RWPE1 (cell line): ENCODE measurements at regions not wholly inside any gene's neighbourhood (a gene's known extent, or its start where the extent isn't known, plus 50 kb on each side); places are given as distances from the start of the nearest gene placed in this dataset.

Experiments used
- CTCF ChIA-PET: fragments of 350-600 bp; sonication (Branson Sonifier 250); formaldehyde crosslinking; extraction: SDS; loops from one replicate; lab custom pipeline; 2021; lab: Yijun Ruan, JAX
- POLR2A ChIA-PET: fragments of 400-600 bp; formaldehyde crosslinking; extraction: SDS; loops from one replicate; lab custom pipeline; 2020; ENCODE audit warnings: antibody characterized with exemption; ENCODE audit not compliant: low non-redundant PET; lab: Yijun Ruan, JAX
- DNase-seq: peaks from one replicate; pipeline ENCODE4 v3.0.0; 2012; ENCODE audit warnings: low spot score
- H3K27ac ChIP-seq: fragments of 450-650 bp; 2 replicates; pipeline ENCODE4 v1.5.1; 2017
- TF ChIP-seq, protein P1 (sequence below): fragments of 450-650 bp; conservative IDR thresholded peaks from 2 replicates; pipeline ENCODE4 v1.5.1; 2017; ENCODE audit warnings: low read depth, mild to moderate bottlenecking

DNA sequence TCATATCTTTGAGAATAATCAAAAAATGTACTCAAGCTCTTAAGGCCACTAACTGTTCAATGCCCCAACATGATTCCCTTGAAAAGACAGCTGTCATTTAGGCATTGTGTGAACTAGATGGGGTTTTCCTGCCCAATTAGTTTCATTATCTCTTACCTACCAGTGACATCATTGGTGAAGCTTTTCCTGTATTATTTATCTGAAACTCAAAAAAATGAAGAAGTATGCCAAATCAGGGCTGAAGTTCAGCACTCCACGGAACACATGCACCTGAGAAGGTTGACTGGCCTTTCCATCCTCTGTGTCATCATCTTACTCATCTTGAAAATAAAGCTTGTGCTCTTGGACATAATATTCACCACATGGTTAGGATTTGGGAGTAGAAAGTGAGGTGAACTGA is 126.4 kb downstream of the TXNL1 start:
- H3K27ac ChIP-seq = no peak overlapping the region
- ChIA-PET POLR2A (no interaction called here), CTCF (no interaction called here)
- TF ChIP-seq, protein P1, sequence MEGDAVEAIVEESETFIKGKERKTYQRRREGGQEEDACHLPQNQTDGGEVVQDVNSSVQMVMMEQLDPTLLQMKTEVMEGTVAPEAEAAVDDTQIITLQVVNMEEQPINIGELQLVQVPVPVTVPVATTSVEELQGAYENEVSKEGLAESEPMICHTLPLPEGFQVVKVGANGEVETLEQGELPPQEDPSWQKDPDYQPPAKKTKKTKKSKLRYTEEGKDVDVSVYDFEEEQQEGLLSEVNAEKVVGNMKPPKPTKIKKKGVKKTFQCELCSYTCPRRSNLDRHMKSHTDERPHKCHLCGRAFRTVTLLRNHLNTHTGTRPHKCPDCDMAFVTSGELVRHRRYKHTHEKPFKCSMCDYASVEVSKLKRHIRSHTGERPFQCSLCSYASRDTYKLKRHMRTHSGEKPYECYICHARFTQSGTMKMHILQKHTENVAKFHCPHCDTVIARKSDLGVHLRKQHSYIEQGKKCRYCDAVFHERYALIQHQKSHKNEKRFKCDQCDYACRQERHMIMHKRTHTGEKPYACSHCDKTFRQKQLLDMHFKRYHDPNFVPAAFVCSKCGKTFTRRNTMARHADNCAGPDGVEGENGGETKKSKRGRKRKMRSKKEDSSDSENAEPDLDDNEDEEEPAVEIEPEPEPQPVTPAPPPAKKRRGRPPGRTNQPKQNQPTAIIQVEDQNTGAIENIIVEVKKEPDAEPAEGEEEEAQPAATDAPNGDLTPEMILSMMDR = no peak
- no peak for DNase-seq

DNA sequence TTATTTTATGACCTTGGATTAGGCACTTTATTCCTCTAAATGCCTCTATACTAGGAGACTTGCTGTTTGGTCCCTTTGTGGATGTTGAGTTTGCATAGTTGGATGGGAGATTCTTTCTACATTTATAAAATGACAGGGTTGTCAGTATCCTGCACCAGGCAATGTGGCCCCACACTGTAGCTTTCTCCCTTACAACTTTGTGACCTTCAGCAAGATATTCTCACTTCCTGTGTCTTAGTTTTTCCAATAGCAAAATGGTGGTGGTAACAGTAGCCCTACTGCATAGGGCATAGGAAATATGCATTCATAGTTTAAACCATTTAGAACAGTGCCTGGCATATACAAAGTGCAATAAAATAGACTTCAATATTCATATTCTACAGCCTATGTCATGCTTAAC is 128.3 kb downstream of the TXNL1 start:
- TF ChIP-seq, protein P1 = no peak
- DNase-seq = no peak
- CTCF ChIA-PET = no interaction called here
- POLR2A ChIA-PET = no interaction called here
- no peak overlapping the region for H3K27ac ChIP-seq

DNA sequence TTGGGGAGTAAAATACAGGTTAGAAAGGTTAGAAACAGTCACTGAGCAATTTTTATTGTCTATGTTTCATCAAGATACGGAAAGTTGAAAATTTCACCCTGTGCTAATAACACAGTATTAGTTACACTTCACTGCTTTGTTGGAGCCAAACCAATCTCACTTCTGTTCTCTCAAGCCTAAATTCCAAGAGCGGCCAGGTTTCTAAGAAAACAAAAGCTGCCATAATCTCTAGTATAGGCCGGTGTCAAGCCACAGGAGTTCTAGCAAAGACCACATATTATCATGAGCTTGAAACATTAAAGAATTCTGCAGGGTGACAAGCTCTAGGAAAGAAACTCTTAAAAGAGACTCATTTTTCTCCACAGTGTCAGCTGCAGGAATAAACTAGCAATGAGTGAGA is 128.7 kb downstream of the TXNL1 start:
- no peak overlapping the region for H3K27ac ChIP-seq
- CTCF ChIA-PET = no interaction called here
- TF ChIP-seq, protein P1 = no peak
- POLR2A ChIA-PET = no interaction called here
- DNase-seq = no peak

DNA sequence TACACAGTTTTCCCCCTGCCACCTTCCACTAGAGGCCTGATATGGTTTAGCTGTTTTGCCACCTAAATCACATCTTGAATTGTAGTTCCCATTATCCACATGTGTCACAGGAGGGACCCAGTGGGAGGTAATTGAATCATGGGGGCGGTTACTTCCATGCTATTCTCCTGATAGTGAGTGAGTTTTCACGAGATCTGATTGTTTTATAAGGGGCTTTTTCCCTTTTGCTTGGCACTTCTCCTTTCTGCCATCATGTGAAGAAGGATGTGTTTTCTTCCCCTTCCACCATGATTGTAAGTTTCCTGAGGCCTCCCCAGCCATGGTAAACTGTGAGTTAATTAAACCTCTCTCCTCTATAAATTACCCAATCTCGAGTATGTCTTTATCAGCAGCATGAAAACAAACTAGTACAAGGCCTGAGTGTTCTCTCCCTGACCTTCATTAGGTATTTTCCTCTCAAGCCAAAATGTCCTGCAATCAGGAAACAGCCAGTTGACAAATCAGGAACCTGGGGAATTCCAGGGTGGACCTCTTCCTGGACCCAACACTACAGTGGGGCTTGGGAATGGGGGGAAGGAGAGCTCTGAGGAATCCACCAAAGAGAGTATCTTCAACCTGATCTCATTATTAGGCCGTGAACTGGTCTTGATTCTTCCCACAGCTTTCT is 129.9 kb downstream of the TXNL1 start:
- CTCF ChIA-PET = no interaction called here
- POLR2A ChIA-PET = no interaction called here

DNA sequence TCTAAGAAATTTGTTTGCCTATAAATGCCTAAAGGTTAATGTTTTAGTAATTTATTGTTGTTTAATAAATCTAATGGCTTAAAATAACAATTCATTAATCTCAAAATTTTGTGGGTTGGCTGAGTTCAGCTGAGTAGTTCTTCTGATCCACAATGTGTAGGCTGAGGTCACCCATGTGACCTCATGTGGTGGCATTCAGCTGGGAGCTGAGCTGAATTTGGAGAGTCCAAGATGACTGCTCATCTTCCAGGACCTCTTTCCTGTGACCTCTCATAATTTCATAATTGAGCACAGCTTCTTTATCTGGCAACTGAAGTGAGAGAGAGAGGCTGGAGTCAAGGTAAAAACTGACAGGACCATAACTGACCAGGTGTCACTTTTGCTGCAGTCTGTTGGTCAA is 132.4 kb downstream of the TXNL1 start:
- no peak overlapping the region for H3K27ac ChIP-seq
- DNase-seq = no peak
- POLR2A ChIA-PET = no interaction called here
- CTCF ChIA-PET = no interaction called here
- TF ChIP-seq, protein P1 = no peak

More for the DNA sequence above, 129.9 kb downstream of the TXNL1 start:
- H3K27ac ChIP-seq = no peak overlapping the region
- TF ChIP-seq, protein P1 = no peak
- no peak for DNase-seq

DNA sequence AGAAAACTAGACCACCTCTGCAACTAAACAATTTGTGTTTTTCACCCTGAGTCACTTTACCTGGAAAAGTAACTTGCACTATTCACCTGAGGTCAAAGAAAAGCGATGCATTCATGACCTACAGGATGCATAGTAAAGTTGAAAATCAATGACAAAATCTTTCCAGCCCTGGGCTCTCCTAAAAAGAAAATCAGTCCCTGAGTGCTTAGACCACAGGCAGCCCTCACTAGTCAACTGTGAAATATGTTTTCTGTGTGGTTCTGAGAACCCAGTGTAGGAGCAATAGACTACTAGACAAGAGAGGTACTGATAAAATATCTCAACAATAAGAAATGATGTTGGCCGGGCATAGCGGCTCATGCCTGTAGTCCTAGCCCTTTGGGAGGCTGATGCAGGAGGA is 133.1 kb downstream of the TXNL1 start:
- POLR2A ChIA-PET = no interaction called here
- H3K27ac ChIP-seq = no peak overlapping the region
- TF ChIP-seq, protein P1 = no peak
- DNase-seq = no peak
- CTCF ChIA-PET = no interaction called here

DNA sequence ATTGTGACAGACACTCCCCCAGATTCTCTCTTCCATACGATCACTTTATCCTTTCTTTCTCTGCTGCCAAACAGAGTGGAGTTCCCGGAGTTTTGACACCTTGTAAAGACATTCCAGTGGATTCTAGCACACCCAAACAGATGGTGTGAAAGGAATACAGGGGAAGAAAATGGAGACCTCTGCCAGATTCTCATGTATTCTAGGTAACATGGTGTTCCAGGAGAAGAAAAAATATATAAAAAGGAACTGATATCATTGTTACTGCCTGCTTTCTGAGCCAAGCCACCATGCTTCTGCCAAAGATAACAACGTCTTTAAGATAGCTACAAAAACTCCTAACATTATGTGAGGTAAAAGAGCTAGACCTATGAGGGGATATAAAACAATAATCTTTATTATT is 136.5 kb downstream of the TXNL1 start:
- ChIA-PET CTCF (no interaction called here), POLR2A (no interaction called here)
- no peak for DNase-seq
- TF ChIP-seq, protein P1 = no peak
- no peak overlapping the region for H3K27ac ChIP-seq
